Stimulated activated CD4-positive, alpha-beta T cell treated with anti-CD3 and anti-CD28 coated beads, Interleukin-15, amount 100 ng/mL, for 48 hours (primary cell): ENCODE measurements at regions not wholly inside any gene's neighbourhood (a gene's known extent, or its start where the extent isn't known, plus 50 kb on each side); places are given as distances from the start of the nearest gene placed in this dataset.

Experiments
- DNase-seq, 2 donors: peaks; one replicate each; pipeline ENCODE4 v3.0.0-alpha.2; 2020; ENCODE audit warnings: low read depth in 2 of 2

GRCh38 chr20:40738976-40739375 lies 49.9 kb upstream of the MAFB start:
- no peak for DNase-seq

GRCh38 chr20:40739841-40740240 lies 50.8 kb upstream of the MAFB start:
- DNase-seq: no peak

GRCh38 chr20:40741507-40742106 lies 52.6 kb upstream of the MAFB start:
- peak; percentile 11 to 35 for DNase-seq

GRCh38 chr20:40743141-40743775 lies 54.2 kb upstream of the MAFB start:
- no peak for DNase-seq

GRCh38 chr20:40744072-40744817 lies 55.2 kb upstream of the MAFB start:
- DNase-seq: no peak

- no peak for DNase-seq
These were observed 55.8 kb upstream of the MAFB start for GRCh38 chr20:40744818-40745175.

GRCh38 chr20:40746251-40746650 lies 57.2 kb upstream of the MAFB start:
- no peak for DNase-seq

- DNase-seq: no peak
These were observed 59.1 kb upstream of the MAFB start for GRCh38 chr20:40748182-40748581.

GRCh38 chr20:40749985-40750506 lies 61.0 kb upstream of the MAFB start:
- no peak for DNase-seq

GRCh38 chr20:40750541-40751035 lies 61.6 kb upstream of the MAFB start:
- DNase-seq: no peak

GRCh38 chr20:40753472-40753871 lies 64.4 kb upstream of the MAFB start:
- DNase-seq: no peak

GRCh38 chr20:40754339-40754943 lies 65.4 kb upstream of the MAFB start:
- no peak for DNase-seq

- peak in 1 of 2 donors; percentile 1 for DNase-seq
These were observed 68.1 kb upstream of the MAFB start for GRCh38 chr20:40757087-40757486.

- DNase-seq: no peak
These were observed 69.8 kb upstream of the MAFB start for GRCh38 chr20:40758790-40759189.

- no peak for DNase-seq
These were observed 71.4 kb upstream of the MAFB start for GRCh38 chr20:40760399-40760798.

- DNase-seq: no peak
These were observed 74.7 kb upstream of the MAFB start for GRCh38 chr20:40763646-40764295.

GRCh38 chr20:40765814-40766480 lies 76.9 kb upstream of the MAFB start:
- no peak for DNase-seq

- no peak for DNase-seq
These were observed 78.0 kb upstream of the MAFB start for GRCh38 chr20:40766790-40767614.

GRCh38 chr20:40767615-40767924 lies 78.5 kb upstream of the MAFB start:
- no peak for DNase-seq

GRCh38 chr20:40768105-40768504 lies 79.1 kb upstream of the MAFB start:
- no peak for DNase-seq
